Keratinocyte (primary cell): ENCODE measurements at regions not wholly inside any gene's neighbourhood (a gene's known extent, or its start where the extent isn't known, plus 50 kb on each side); places are given as distances from the start of the nearest gene placed in this dataset.
"Not testable (repeated sequence)": the region's sequence is repeated elsewhere in the genome, so short reads cannot be mapped to it uniquely, and the experiment has no call there.

Source experiments
- DNase-seq: peaks from one replicate; pipeline ENCODE4 v3.0.0-alpha.2; 2011; ENCODE audit warnings: low read depth, missing footprints, low spot score
- FAIRE-seq: peaks from 2 replicates; lab custom pipeline; 2011; peaks lifted over from hg19 to GRCh38; lab: Jason Lieb, UNC
- H2AFZ ChIP-seq: 2 replicates; pipeline ENCODE4 v1.6.0; 2012; ENCODE audit warnings: low read length, control low read depth, inconsistent platforms; ENCODE audit not compliant: control insufficient read depth
- H3K27ac ChIP-seq: 2 replicates; pipeline ENCODE4 v1.5.1; 2011; ENCODE audit warnings: low read length; ENCODE audit not compliant: control insufficient read depth, insufficient read depth
- H3K27me3 ChIP-seq: 3 replicates; pipeline ENCODE4 v1.6.0; 2011; ENCODE audit warnings: low read length; ENCODE audit not compliant: control insufficient read depth, insufficient read depth; ENCODE audit errors: extremely low read depth
- H3K36me3 ChIP-seq, 2 experiments: 2 replicates in 1 of 2; 3 replicates in 1 of 2; pipeline ENCODE4 v1.5.1; 2011; ENCODE audit warnings: low read length in 2 of 2, mild to moderate bottlenecking in 1 of 2; ENCODE audit not compliant: control insufficient read depth in 2 of 2, insufficient read depth in 2 of 2; ENCODE audit errors: extremely low read depth in 1 of 2
- H3K4me1 ChIP-seq: 3 replicates; pipeline ENCODE4 v1.5.1; 2011; ENCODE audit warnings: low read length; ENCODE audit not compliant: control insufficient read depth, insufficient read depth; ENCODE audit errors: extremely low read depth
- H3K4me2 ChIP-seq: 3 replicates; pipeline ENCODE4 v1.6.0; 2011; ENCODE audit warnings: low read depth, low read length; ENCODE audit not compliant: control insufficient read depth, insufficient read depth; ENCODE audit errors: extremely low read depth
- H3K4me3 ChIP-seq, 3 experiments: fragments of 200-600 bp in 1 of 3; sonication (generic) in 1 of 3; 2 replicates in 2 of 3; 3 replicates in 1 of 3; pipeline ENCODE4 v1.5.1; 2011 to 2016; ENCODE audit warnings: low read length in 3 of 3, mild to moderate bottlenecking in 3 of 3, control low read depth in 2 of 3, inconsistent platforms in 1 of 3, low read depth in 1 of 3, mixed read lengths in 1 of 3, mixed run types in 1 of 3, moderate library complexity in 1 of 3; ENCODE audit not compliant: control insufficient read depth in 2 of 3, insufficient read depth in 2 of 3; ENCODE audit errors: extremely low read depth in 1 of 3
- H3K79me2 ChIP-seq: 2 replicates; pipeline ENCODE4 v1.6.0; 2012; ENCODE audit warnings: low read length; ENCODE audit not compliant: control insufficient read depth, insufficient read depth
- H3K9ac ChIP-seq: 3 replicates; pipeline ENCODE4 v1.6.0; 2011; ENCODE audit warnings: low read length; ENCODE audit not compliant: control insufficient read depth, insufficient read depth; ENCODE audit errors: extremely low read depth
- H3K9me1 ChIP-seq: 3 replicates; pipeline ENCODE4 v1.6.0; 2011; ENCODE audit warnings: low read length; ENCODE audit not compliant: control insufficient read depth, insufficient read depth; ENCODE audit errors: extremely low read depth
- H3K9me3 ChIP-seq: 2 replicates; pipeline ENCODE4 v1.5.1; 2012; ENCODE audit warnings: low read depth, low read length; ENCODE audit not compliant: control insufficient read depth
- H4K20me1 ChIP-seq: 3 replicates; pipeline ENCODE4 v1.6.0; 2011; ENCODE audit warnings: low read length; ENCODE audit not compliant: control insufficient read depth, insufficient read depth; ENCODE audit errors: extremely low read depth
- EZH2 ChIP-seq: IDR thresholded peaks from one replicate; pipeline ENCODE4 v1.6.1; 2012; ENCODE audit warnings: inconsistent platforms, mild to moderate bottlenecking, low read length, moderate library complexity
- dilution Hi-C: fragments of 300-500 bp; cut with MboI; formaldehyde crosslinking; loops from one replicate; pipeline ENCODE4 v1.7.0; 2020; ENCODE audit warnings: low sequenced_read_pairs; ENCODE audit not compliant: extremely low pct_ligation_motif_present
- TF ChIP-seq, protein P1 (sequence below), 3 experiments: IDR thresholded peaks in 1 of 3; conservative IDR thresholded peaks in 1 of 3; optimal IDR thresholded peaks in 1 of 3; 2 replicates in 2 of 3; 3 replicates in 1 of 3; pipeline versions ENCODE3 to v1.5.1; 2011; ENCODE audit warnings: low read length in 3 of 3, mild to moderate bottlenecking in 3 of 3, moderate library complexity in 2 of 3, control low read depth in 1 of 3, inconsistent platforms in 1 of 3; ENCODE audit not compliant: insufficient read depth in 2 of 3; ENCODE audit errors: extremely low read depth in 1 of 3

DNA sequence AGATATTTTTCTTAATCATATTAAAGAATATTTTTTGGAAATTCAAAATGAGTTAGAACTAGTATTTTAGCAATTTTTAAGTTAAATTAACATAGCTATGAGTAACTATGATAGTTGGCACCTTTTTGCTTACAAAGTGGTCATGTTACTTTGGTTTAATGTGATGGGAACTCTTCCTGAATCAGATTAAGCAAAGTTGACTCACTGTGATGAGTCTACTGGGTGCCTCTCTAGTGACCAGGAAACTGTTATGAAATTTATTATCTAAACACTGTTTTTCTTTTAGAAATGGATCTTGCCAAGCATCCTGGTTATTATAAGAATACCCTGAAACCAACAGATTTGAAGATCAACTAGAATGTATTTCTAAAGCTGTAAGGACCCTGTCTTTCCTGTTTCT is 985.8 kb downstream of the TRAM1L1 start:
- Histone ChIP-seq H3K9ac (no peak overlapping the region), H3K27ac (no peak overlapping the region), H2AFZ (no peak overlapping the region), H4K20me1 (no peaks in the 10 kb centered on the region), H3K79me2 (no peaks in the 10 kb centered on the region), H3K4me2 (no peak overlapping the region), H3K9me1 (no peaks in the 10 kb centered on the region), H3K4me3 (no peak overlapping the region), H3K4me1 (no peaks in the 10 kb centered on the region), H3K36me3 (no peaks in the 10 kb centered on the region), H3K27me3 (no peaks in the 10 kb centered on the region), H3K9me3 (peaks cover 5% of the 10 kb centered on the region)
- TF ChIP-seq, protein P1, sequence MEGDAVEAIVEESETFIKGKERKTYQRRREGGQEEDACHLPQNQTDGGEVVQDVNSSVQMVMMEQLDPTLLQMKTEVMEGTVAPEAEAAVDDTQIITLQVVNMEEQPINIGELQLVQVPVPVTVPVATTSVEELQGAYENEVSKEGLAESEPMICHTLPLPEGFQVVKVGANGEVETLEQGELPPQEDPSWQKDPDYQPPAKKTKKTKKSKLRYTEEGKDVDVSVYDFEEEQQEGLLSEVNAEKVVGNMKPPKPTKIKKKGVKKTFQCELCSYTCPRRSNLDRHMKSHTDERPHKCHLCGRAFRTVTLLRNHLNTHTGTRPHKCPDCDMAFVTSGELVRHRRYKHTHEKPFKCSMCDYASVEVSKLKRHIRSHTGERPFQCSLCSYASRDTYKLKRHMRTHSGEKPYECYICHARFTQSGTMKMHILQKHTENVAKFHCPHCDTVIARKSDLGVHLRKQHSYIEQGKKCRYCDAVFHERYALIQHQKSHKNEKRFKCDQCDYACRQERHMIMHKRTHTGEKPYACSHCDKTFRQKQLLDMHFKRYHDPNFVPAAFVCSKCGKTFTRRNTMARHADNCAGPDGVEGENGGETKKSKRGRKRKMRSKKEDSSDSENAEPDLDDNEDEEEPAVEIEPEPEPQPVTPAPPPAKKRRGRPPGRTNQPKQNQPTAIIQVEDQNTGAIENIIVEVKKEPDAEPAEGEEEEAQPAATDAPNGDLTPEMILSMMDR (optimal IDR thresholded peaks at IDR 0.05 in 1 of 3, IDR thresholded peaks at IDR 0.05 in 1 of 3, conservative IDR thresholded peaks at IDR 0.05 in 1 of 3; ENCODE audit: extremely low read depth in 1 of 3, insufficient read depth in 2 of 3, low read length in 3 of 3), result no peak
- TF ChIP-seq EZH2, result no peak
- FAIRE-seq, result no peak
- dilution Hi-C loops, result no loop called here
- peak; percentile 2 for DNase-seq

DNA sequence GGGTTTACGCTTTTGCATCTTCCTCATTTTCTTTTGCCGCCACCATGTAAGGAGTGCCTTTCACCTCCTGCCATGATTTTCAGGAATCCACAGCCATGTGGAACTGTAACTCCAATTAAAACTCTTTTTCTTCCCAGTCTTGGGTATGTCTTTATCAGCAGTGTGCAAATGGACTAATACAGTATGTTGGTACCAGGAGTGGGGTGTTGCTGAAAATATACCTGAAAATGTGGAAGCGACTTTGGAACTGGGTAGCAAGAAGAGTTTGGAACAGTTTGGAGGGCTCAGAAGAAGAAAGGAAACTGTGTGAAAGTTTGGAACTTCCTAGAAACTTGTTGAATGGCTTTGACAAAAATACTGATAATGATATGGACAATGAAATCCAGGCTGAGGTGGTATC is 983.9 kb upstream of the NDST4 start:
- H3K4me3 ChIP-seq, FAIRE-seq, dilution Hi-C loops, H4K20me1 ChIP-seq, H3K79me2 ChIP-seq, H3K9ac ChIP-seq, H3K9me1 ChIP-seq, H3K27me3 ChIP-seq, DNase-seq, H3K4me1 ChIP-seq, H3K4me2 ChIP-seq, H2AFZ ChIP-seq, H3K27ac ChIP-seq, H3K36me3 ChIP-seq, H3K9me3 ChIP-seq: not testable (repeated sequence)

DNA sequence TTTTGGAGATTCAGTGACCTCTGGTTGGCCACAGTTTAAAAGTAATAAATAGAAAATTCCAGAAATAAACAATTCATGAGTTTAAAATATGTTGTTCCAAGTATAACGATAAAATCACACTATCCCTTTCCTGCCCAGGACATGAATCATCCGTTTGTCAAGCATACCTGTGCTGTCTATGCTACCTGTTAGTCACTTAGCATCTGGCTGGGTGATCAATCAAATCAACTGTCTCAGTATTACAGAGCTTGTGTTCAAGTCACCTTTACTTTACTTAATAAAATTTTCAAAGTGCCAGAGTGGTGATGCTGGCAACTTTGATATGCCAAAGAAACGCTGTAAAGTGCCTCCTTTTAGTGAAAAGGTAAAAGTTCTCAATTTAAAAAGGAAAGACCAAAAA is 979.5 kb upstream of the NDST4 start:
- no peak for DNase-seq
- Histone ChIP-seq H3K27me3 (no peaks in the 10 kb centered on the region), H3K9me1 (no peaks in the 10 kb centered on the region), H3K4me3 (no peak overlapping the region), H3K4me2 (peak overlapping the region; percentile 37), H2AFZ (peak overlapping the region; percentile 43), H4K20me1 (no peaks in the 10 kb centered on the region), H3K79me2 (no peaks in the 10 kb centered on the region), H3K9ac (no peak overlapping the region), H3K4me1 (peaks cover 9% of the 10 kb centered on the region), H3K27ac (no peak overlapping the region), H3K9me3 (peaks cover 1% of the 10 kb centered on the region), H3K36me3 (no peaks in the 10 kb centered on the region)
- dilution Hi-C loops, result no loop called here
- FAIRE-seq, result peak; percentile 67
- TF ChIP-seq, protein P1 (optimal IDR thresholded peaks at IDR 0.05 in 1 of 3, IDR thresholded peaks at IDR 0.05 in 1 of 3, conservative IDR thresholded peaks at IDR 0.05 in 1 of 3; ENCODE audit: extremely low read depth in 1 of 3, insufficient read depth in 2 of 3, low read length in 3 of 3), result no peak
- no peak for TF ChIP-seq EZH2
